Stimulated activated CD4-positive, alpha-beta T cell treated with anti-CD3 and anti-CD28 coated beads, Interleukin-12 subunit alpha, Interleukin-12 subunit beta, amount 100 ng/mL, for 24 hours (primary cell): ENCODE measurements at regions not wholly inside any gene's neighbourhood (a gene's known extent, or its start where the extent isn't known, plus 50 kb on each side); places are given as distances from the start of the nearest gene placed in this dataset.
"Not testable (repeated sequence)": the region's sequence is repeated elsewhere in the genome, so short reads cannot be mapped to it uniquely, and the experiment has no call there.

ENCODE experiments used
- DNase-seq, 2 experiments: peaks; one replicate each; pipeline ENCODE4 v3.0.0-alpha.2; 2020; ENCODE audit warnings: low read depth in 2 of 2

- DNase-seq: no peak
Observed at GRCh38 chr2:83172841-83173240, 1286.2 kb downstream of the SUCLG1 start.

- DNase-seq: no peak
Observed at GRCh38 chr2:83168377-83168776, 1290.7 kb downstream of the SUCLG1 start.

GRCh38 chr2:83162421-83162820 lies 1296.7 kb downstream of the SUCLG1 start:
- no peak for DNase-seq

- no peak for DNase-seq
Observed at GRCh38 chr2:83160571-83160970, 1298.5 kb downstream of the SUCLG1 start.

- no peak for DNase-seq
Observed at GRCh38 chr2:83155826-83156225, 1303.3 kb downstream of the SUCLG1 start.

- no peak for DNase-seq
Observed at GRCh38 chr2:83143946-83144345, 1315.1 kb downstream of the SUCLG1 start.

- no peak for DNase-seq
Observed at GRCh38 chr2:83142934-83143333, 1316.1 kb downstream of the SUCLG1 start.

- no peak for DNase-seq
Observed at GRCh38 chr2:83115606-83116005, 1343.5 kb downstream of the SUCLG1 start.

- no peak for DNase-seq
Observed at GRCh38 chr2:83115155-83115554, 1343.9 kb downstream of the SUCLG1 start.

- no peak for DNase-seq
Observed at GRCh38 chr2:83113953-83114352, 1345.1 kb downstream of the SUCLG1 start.

- no peak for DNase-seq
Observed at GRCh38 chr2:83112858-83113257, 1346.2 kb downstream of the SUCLG1 start.

GRCh38 chr2:83109284-83109683 lies 1349.8 kb downstream of the SUCLG1 start:
- DNase-seq: no peak

- DNase-seq: no peak
Observed at GRCh38 chr2:83106853-83107252, 1352.2 kb downstream of the SUCLG1 start.

GRCh38 chr2:83104202-83104601 lies 1354.9 kb downstream of the SUCLG1 start:
- DNase-seq: no peak

GRCh38 chr2:83103613-83104012 lies 1355.5 kb downstream of the SUCLG1 start:
- DNase-seq: no peak

- DNase-seq: not testable (repeated sequence)
Observed at GRCh38 chr2:83089051-83089450, 1370.0 kb downstream of the SUCLG1 start.

- DNase-seq: no peak
Observed at GRCh38 chr2:83085869-83086268, 1373.2 kb downstream of the SUCLG1 start.

- no peak for DNase-seq
Observed at GRCh38 chr2:83081826-83082690, 1377.0 kb downstream of the SUCLG1 start.

- DNase-seq: no peak
Observed at GRCh38 chr2:83079007-83079406, 1380.1 kb downstream of the SUCLG1 start.

GRCh38 chr2:83072767-83073166 lies 1386.3 kb downstream of the SUCLG1 start:
- DNase-seq: no peak

GRCh38 chr2:83071914-83072313 lies 1387.2 kb downstream of the SUCLG1 start:
- DNase-seq: no peak

GRCh38 chr2:83071352-83071751 lies 1387.7 kb downstream of the SUCLG1 start:
- no peak for DNase-seq

- no peak for DNase-seq
Observed at GRCh38 chr2:83069724-83070123, 1389.4 kb downstream of the SUCLG1 start.

- no peak for DNase-seq
Observed at GRCh38 chr2:83068714-83069113, 1390.4 kb downstream of the SUCLG1 start.
